NT2/D1 (cell line): ENCODE measurements at regions not wholly inside any gene's neighbourhood (a gene's known extent, or its start where the extent isn't known, plus 50 kb on each side); places are given as distances from the start of the nearest gene placed in this dataset.

ENCODE experiments used
- SUZ12 ChIP-seq: IDR thresholded peaks from 2 replicates; pipeline ENCODE4 v1.6.1; 2011; ENCODE audit not compliant: insufficient read length, insufficient read depth; ENCODE audit errors: extremely low read depth
- YY1 ChIP-seq: IDR thresholded peaks from 2 replicates; pipeline ENCODE4 v1.6.1; 2011; ENCODE audit not compliant: insufficient read length, insufficient read depth
- ZNF274 ChIP-seq: IDR thresholded peaks from 2 replicates; pipeline ENCODE4 v1.6.1; 2011; ENCODE audit warnings: mild to moderate bottlenecking, low read depth, low read length

GRCh38 chr21:24353492-24353891, 1253.8 kb downstream of the MRPL39 start:
- no peak for TF ChIP-seq ZNF274
- no peak for TF ChIP-seq SUZ12
- TF ChIP-seq YY1 = no peak
